Left lung (tissue), 4 donors: ENCODE measurements at regions not wholly inside any gene's neighbourhood (a gene's known extent, or its start where the extent isn't known, plus 50 kb on each side); places are given as distances from the start of the nearest gene placed in this dataset.

ENCODE experiments used
- ATAC-seq: fragments of 200-7000 bp; cut with Tn5 transposase; one replicate; pipeline ENCODE4 v1.9.1; 2020; ENCODE audit warnings: moderate library complexity
- DNase-seq, 4 donors: peaks; one replicate each; pipeline ENCODE4 v3.0.0-alpha.2; 2013 to 2020
- H3K27ac ChIP-seq, 2 donors: fragments of 200-600 bp; sonication (generic) in 1 of 2; one replicate each; pipeline versions ENCODE4 v1.5.0 to v1.8.0; 2020 to 2021
- H3K27me3 ChIP-seq, 2 donors: fragments of 200-600 bp; sonication (generic) in 1 of 2; one replicate each; pipeline versions ENCODE4 v1.5.0 to v1.8.0; 2020 to 2021
- H3K36me3 ChIP-seq, 2 donors: fragments of 200-600 bp; sonication (generic) in 1 of 2; one replicate each; pipeline versions ENCODE4 v1.5.0 to v1.8.0; 2020 to 2021
- H3K4me1 ChIP-seq, 2 donors: fragments of 200-600 bp; one replicate each; pipeline ENCODE4 v1.8.0; 2021
- H3K4me3 ChIP-seq, 2 donors: fragments of 200-600 bp; sonication (generic) in 1 of 2; one replicate each; pipeline versions ENCODE4 v1.5.0 to v1.8.0; 2020 to 2021; ENCODE audit warnings: mild to moderate bottlenecking in 1 of 2
- H3K9me3 ChIP-seq, 2 donors: fragments of 200-600 bp; sonication (generic) in 1 of 2; one replicate each; pipeline versions ENCODE4 v1.5.0 to v1.8.0; 2020 to 2021
- CTCF ChIP-seq, 2 donors: fragments of 200-600 bp; sonication (generic) in 1 of 2; IDR thresholded peaks; one replicate each; pipeline versions ENCODE4 v1.5.0 to v1.8.0; 2021; ENCODE audit warnings: antibody characterized with exemption in 2 of 2
- intact Hi-C, 2 donors: fragments of 100-400 bp; cut with DNase I; formaldehyde crosslinking; loops; one replicate each; pipeline versions ENCODE4 v1.11.2 to v1.14.2; 2022
- donor health status: DM: no; HTN: yes; CAD: no.
- donor health status: DM: no; HTN: no; CAD: no.

DNA sequence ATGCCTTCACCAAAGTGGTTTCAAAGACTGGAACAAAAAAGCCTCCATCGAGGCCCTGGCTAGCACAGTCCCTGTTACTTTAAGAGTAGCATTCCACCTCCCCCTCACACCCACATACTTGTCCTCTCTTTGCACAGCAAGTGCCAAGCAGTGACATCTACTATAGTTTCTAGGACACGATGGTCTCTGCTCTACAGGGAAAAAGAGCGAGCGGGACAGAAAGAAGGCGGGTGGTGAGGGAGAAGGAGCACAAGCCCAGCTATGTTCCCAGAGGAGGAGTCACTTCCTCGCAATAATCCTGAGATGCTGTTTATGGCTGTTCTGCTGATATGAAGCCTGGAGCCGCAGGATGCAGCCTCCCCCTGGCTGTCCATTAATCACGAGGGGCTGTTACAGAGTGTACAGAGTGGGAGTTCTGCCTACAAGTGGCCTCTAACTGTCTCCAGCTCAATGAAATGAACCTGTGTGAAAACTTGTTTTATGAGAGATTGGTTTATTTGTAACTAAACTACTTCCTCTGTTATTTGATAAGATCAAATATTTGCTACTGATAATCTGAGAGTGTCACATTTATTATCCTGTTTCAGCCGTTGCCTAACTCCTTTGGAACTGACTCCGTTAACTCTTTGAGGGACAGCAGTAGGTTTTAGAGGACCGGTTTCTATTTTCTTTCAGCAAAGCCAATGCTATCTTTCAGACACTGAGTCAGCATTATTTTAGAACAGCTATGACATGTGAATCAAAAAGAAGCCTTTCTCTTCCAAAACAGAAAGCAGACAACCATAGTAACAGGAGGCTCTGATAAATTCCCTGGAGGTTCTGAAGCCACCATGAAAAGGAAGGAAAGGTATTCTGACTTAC is 208.0 kb downstream of the SPRY2 start:
- no peak for TF ChIP-seq CTCF (IDR thresholded peaks at IDR 0.05)
- Histone ChIP-seq H3K27me3 (no peaks in the 10 kb centered on the region), H3K9me3 (no peaks in the 10 kb centered on the region), H3K27ac (peak overlapping the region; percentile 75 to 82), H3K4me1 (peaks cover 15 to 30% of the 10 kb centered on the region in 2 donors), H3K36me3 (no peaks in the 10 kb centered on the region), H3K4me3 (peak overlapping the region; percentile 9 to 10)
- DNase-seq (peak in 3 of 4 donors; percentile 43 to 50 (median 43)), ATAC-seq (peak; percentile 88)
- intact Hi-C loops: no loop called here

DNA sequence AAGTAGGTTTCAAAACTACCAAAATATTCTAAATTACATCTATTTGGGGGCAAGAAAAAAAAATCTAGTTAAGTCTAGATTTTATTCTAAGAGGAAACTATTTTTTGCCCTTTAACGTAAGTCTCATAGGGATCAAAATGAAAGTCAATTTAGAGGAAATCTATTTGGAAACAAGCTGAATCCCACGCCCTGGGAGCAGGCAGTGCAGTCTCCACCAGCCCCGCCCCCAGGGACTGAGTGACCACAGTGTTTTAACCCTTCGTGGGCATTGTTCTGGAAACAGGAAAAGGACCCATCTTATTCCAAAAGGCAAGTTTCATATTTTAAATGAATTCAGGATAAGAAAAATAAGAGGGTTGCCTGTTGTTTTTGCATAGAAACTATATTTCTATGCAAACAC is 209.7 kb downstream of the SPRY2 start:
- Histone ChIP-seq H3K27me3 (no peaks in the 10 kb centered on the region), H3K4me3 (peak overlapping the region; percentile 6 to 9), H3K36me3 (no peaks in the 10 kb centered on the region), H3K27ac (peak overlapping the region; percentile 70 to 82), H3K9me3 (no peaks in the 10 kb centered on the region), H3K4me1 (peaks cover 15 to 30% of the 10 kb centered on the region in 2 donors)
- ATAC-seq (peak; percentile 65), DNase-seq (peak in 3 of 4 donors; percentile 56 to 85 (median 76))
- intact Hi-C loops: no loop called here
- no peak for TF ChIP-seq CTCF (IDR thresholded peaks at IDR 0.05)

GRCh38 chr13:80126389-80127068 is 214.4 kb downstream of the SPRY2 start:
- no peak for DNase-seq
- ATAC-seq: no peak
- TF ChIP-seq CTCF (IDR thresholded peaks at IDR 0.05): no peak
- H3K4me1 ChIP-seq: peaks cover 0 to 8% of the 10 kb centered on the region in 2 donors
- H3K9me3 ChIP-seq: no peaks in the 10 kb centered on the region
- H3K36me3 ChIP-seq: no peaks in the 10 kb centered on the region
- intact Hi-C loops: no loop called here
- no peaks in the 10 kb centered on the region for H3K27me3 ChIP-seq
- no peak overlapping the region for H3K27ac ChIP-seq
- H3K4me3 ChIP-seq: no peak overlapping the region

DNA sequence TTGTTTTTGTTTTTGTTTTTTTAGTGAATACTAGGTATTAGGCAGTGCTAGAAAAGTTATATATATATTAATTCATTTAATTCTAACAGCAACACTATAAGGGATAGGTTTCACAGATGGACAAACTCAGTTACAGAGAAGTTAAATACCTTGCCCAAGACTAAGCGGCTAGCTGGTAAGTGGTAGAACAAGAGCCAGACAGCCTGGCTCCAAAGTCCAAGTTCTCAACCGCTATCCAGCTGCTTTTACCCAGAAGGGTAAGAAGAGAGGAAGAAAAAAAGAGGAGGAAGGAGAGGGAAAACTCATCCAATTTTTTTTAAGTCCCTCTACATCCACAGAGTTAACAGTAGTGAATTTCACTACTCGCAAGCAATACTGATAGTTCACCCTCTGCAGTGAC is 217.0 kb downstream of the SPRY2 start:
- intact Hi-C loops: no loop called here
- Histone ChIP-seq H3K4me1 (no peaks in the 10 kb centered on the region), H3K27me3 (no peaks in the 10 kb centered on the region), H3K9me3 (no peaks in the 10 kb centered on the region), H3K4me3 (no peak overlapping the region), H3K36me3 (no peaks in the 10 kb centered on the region), H3K27ac (no peak overlapping the region)
- TF ChIP-seq CTCF (IDR thresholded peaks at IDR 0.05): no peak
- ATAC-seq (no peak), DNase-seq (no peak)

DNA sequence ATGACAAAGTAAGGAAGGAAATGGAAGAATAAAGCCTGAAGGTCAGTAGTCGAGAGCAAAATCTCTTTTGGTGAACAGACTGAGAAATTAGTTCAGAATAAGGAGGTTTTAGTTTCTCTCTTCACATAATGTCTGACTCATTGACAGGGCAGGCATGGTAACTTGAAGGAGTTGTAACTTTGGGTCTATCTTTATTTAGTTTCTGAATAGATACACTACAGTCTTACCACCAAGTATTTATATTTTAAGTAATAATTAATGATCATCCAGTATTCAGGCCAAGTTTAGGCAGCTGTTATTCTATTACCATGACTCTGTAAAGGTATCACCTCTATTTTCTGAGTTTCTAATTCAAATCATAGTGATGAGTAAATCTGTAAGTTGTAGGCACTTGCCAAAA is 219.9 kb downstream of the SPRY2 start:
- intact Hi-C loops: no loop called here

More for the DNA sequence above, 219.9 kb downstream of the SPRY2 start:
- Histone ChIP-seq H3K4me1 (no peaks in the 10 kb centered on the region), H3K27me3 (no peaks in the 10 kb centered on the region), H3K9me3 (no peaks in the 10 kb centered on the region), H3K36me3 (no peaks in the 10 kb centered on the region), H3K4me3 (no peak overlapping the region), H3K27ac (no peak overlapping the region)
- DNase-seq (no peak), ATAC-seq (no peak)
- no peak for TF ChIP-seq CTCF (IDR thresholded peaks at IDR 0.05)
